GM12892 (cell line): ENCODE measurements at regions not wholly inside any gene's neighbourhood (a gene's known extent, or its start where the extent isn't known, plus 50 kb on each side); places are given as distances from the start of the nearest gene placed in this dataset.
A peak's percentile ranks its signal among the peaks of the same experiment; 100 is the strongest.

Experiments used
- DNase-seq: peaks from one replicate; pipeline ENCODE4 v3.0.0; 2011; ENCODE audit not compliant: insufficient read length
- FAIRE-seq: peaks from 2 replicates; lab custom pipeline; 2011; peaks lifted over from hg19 to GRCh38; lab: Jason Lieb, UNC
- POLR2A ChIP-seq: IDR thresholded peaks from 2 replicates; pipeline ENCODE4 v1.6.1; 2011; ENCODE audit warnings: low read depth, low read length, control low read depth
- POLR2AphosphoS5 ChIP-seq: IDR thresholded peaks from 2 replicates; pipeline ENCODE4 v1.6.1; 2011; ENCODE audit warnings: low read depth, low read length, control low read depth
- TAF1 ChIP-seq: IDR thresholded peaks from 2 replicates; pipeline ENCODE4 v1.6.1; 2011; ENCODE audit warnings: low read depth, mild to moderate bottlenecking, control low read depth, low read length, borderline replicate concordance

- TF ChIP-seq POLR2A (no peak), POLR2AphosphoS5 (no peak), TAF1 (no peak)
- peak; percentile 37 for DNase-seq
- FAIRE-seq, result peak; percentile 88
These were observed 56.7 kb upstream of the ACKR3 start for GRCh38 chr2:236512902-236513435.

- DNase-seq (no peak), FAIRE-seq (peak; percentile 57)
- no peak for TF ChIP-seq TAF1
- no peak for TF ChIP-seq POLR2A
- no peak for TF ChIP-seq POLR2AphosphoS5
These were observed 55.7 kb upstream of the ACKR3 start for GRCh38 chr2:236513956-236514355.

- DNase-seq, result no peak
- no peak for FAIRE-seq
- no peak for TF ChIP-seq TAF1
- no peak for TF ChIP-seq POLR2A
- no peak for TF ChIP-seq POLR2AphosphoS5
These were observed 52.9 kb upstream of the ACKR3 start for GRCh38 chr2:236516708-236517107.

GRCh38 chr2:236517251-236518031 lies 52.2 kb upstream of the ACKR3 start:
- DNase-seq, result no peak
- FAIRE-seq, result peak; percentile 30
- TF ChIP-seq POLR2AphosphoS5 (no peak), TAF1 (no peak), POLR2A (no peak)
